BJ (cell line): ENCODE measurements at regions not wholly inside any gene's neighbourhood (a gene's known extent, or its start where the extent isn't known, plus 50 kb on each side); places are given as distances from the start of the nearest gene placed in this dataset.

Experiments
- CTCF ChIA-PET: fragments of 350-600 bp; formaldehyde crosslinking; extraction: SDS; loops from one replicate; lab custom pipeline; 2021; ENCODE audit warnings: antibody characterized with exemption, inconsistent platforms; lab: Yijun Ruan, JAX
- POLR2A ChIA-PET: fragments of 300-600 bp; sonication (Branson Sonifier 250); formaldehyde crosslinking; extraction: SDS; loops from one replicate; lab custom pipeline; 2021; ENCODE audit warnings: antibody characterized with exemption; lab: Charles Lee
- DNase-seq: peaks from one replicate; pipeline ENCODE4 v3.0.0-alpha.2; 2011; ENCODE audit warnings: low read depth
- H3K27me3 ChIP-seq: 2 replicates; pipeline ENCODE4 v1.6.0; 2011; ENCODE audit warnings: low read length; ENCODE audit not compliant: control insufficient read depth, insufficient read depth
- H3K36me3 ChIP-seq: 2 replicates; pipeline ENCODE4 v1.5.1; 2011; ENCODE audit warnings: low read length; ENCODE audit not compliant: control insufficient read depth, insufficient read depth
- H3K4me3 ChIP-seq: 2 replicates; pipeline ENCODE4 v1.5.1; 2011; ENCODE audit warnings: low read depth, mild to moderate bottlenecking, control low read depth, low read length
- CTCF ChIP-seq: IDR thresholded peaks from 2 replicates; pipeline ENCODE4 v1.5.1; 2011; ENCODE audit warnings: low read depth, mild to moderate bottlenecking, control low read depth, inconsistent platforms, low read length, moderate library complexity; ENCODE audit not compliant: insufficient read depth

- H3K27me3 ChIP-seq = peaks cover 20% of the 10 kb centered on the region
- no peak for TF ChIP-seq CTCF
- CTCF ChIA-PET = no interaction called here
Measured at GRCh38 chr22:26914519-26915185, 257.3 kb downstream of the MIAT start.

GRCh38 chr22:26916236-26916635 lies 258.8 kb downstream of the MIAT start:
- TF ChIP-seq CTCF = no peak
- Histone ChIP-seq H3K36me3 (no peaks in the 10 kb centered on the region), H3K4me3 (no peak overlapping the region), H3K27me3 (peaks cover 15% of the 10 kb centered on the region)
- CTCF ChIA-PET = no interaction called here
- POLR2A ChIA-PET = no interaction called here
- DNase-seq = no peak

More at GRCh38 chr22:26914519-26915185, 257.3 kb downstream of the MIAT start:
- no peak overlapping the region for H3K4me3 ChIP-seq
- POLR2A ChIA-PET = no interaction called here
- no peak for DNase-seq
- H3K36me3 ChIP-seq = no peaks in the 10 kb centered on the region

GRCh38 chr22:26918226-26918625 lies 260.8 kb downstream of the MIAT start:
- no peak for TF ChIP-seq CTCF
- H3K27me3 ChIP-seq = peaks cover 6% of the 10 kb centered on the region
- H3K4me3 ChIP-seq = no peak overlapping the region
- no peaks in the 10 kb centered on the region for H3K36me3 ChIP-seq
- CTCF ChIA-PET = no interaction called here
- DNase-seq = no peak
- POLR2A ChIA-PET = no interaction called here

GRCh38 chr22:26921726-26922125 lies 264.3 kb downstream of the MIAT start:
- no peak for TF ChIP-seq CTCF
- CTCF ChIA-PET = interaction anchor here (0.6 kb wide), 1 partner anchor 477 kb away, joined by 3 read pairs; no protein-coding TSS in a partner anchor
- DNase-seq = no peak
- Histone ChIP-seq H3K36me3 (no peaks in the 10 kb centered on the region), H3K27me3 (peaks cover 3% of the 10 kb centered on the region), H3K4me3 (no peak overlapping the region)
- POLR2A ChIA-PET = no interaction called here

GRCh38 chr22:26922806-26923205 lies 265.4 kb downstream of the MIAT start:
- POLR2A ChIA-PET = no interaction called here
- CTCF ChIA-PET = no interaction called here
- Histone ChIP-seq H3K27me3 (peaks cover 3% of the 10 kb centered on the region), H3K4me3 (no peak overlapping the region), H3K36me3 (no peaks in the 10 kb centered on the region)
- no peak for TF ChIP-seq CTCF
- DNase-seq = no peak
